ENCODE measurements at regions not wholly inside any gene's neighbourhood (a gene's known extent, or its start where the extent isn't known, plus 50 kb on each side); places are given as distances from the start of the nearest gene placed in this dataset.

DNA sequence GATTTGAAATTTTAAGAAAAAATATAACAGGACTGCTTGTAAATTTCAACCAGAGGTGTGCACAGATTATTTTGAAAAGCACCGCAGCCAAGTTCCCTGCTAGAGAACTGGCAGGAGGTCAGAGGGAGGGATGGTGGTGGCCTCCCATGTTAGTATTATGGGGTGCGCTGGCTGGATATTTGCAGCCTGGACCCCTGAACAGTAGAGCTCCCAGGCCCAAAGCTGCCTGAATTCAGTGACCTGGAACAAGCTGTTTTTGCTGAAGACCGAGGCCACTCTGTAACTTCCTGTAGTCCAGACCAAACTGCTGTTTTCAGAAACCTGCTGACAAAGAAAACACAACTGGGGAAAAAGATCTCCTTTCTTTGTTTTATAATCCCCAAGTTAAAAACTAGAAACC, 314.3 kb downstream of the TNS1 start:
- 86 to 88% methylated on average over 3 of the region's 3 CpGs for WGBS, 2 donors
- no peak overlapping the region for H3K9ac ChIP-seq (ENCODE audit: insufficient read depth in 1 of 2, low read length in 2 of 2)
- H3K27ac ChIP-seq (ENCODE audit: low read depth in 1 of 2, low read length in 1 of 2) = no peak overlapping the region
- H3K4me1 ChIP-seq (ENCODE audit: control insufficient read depth in 5 of 5, insufficient read depth in 5 of 5, low read length in 5 of 5) = peaks cover 0 to 4% (median 2%) of the 10 kb centered on the region in 5 donors
- ATAC-seq (ENCODE audit: insufficient read depth, low FRiP score) (no peak), DNase-seq (no peak)
- H3K27me3 ChIP-seq (ENCODE audit: control insufficient read depth in 3 of 3, insufficient read depth in 3 of 3, low read length in 2 of 3) = no peaks in the 10 kb centered on the region
- TF ChIP-seq, protein P1, sequence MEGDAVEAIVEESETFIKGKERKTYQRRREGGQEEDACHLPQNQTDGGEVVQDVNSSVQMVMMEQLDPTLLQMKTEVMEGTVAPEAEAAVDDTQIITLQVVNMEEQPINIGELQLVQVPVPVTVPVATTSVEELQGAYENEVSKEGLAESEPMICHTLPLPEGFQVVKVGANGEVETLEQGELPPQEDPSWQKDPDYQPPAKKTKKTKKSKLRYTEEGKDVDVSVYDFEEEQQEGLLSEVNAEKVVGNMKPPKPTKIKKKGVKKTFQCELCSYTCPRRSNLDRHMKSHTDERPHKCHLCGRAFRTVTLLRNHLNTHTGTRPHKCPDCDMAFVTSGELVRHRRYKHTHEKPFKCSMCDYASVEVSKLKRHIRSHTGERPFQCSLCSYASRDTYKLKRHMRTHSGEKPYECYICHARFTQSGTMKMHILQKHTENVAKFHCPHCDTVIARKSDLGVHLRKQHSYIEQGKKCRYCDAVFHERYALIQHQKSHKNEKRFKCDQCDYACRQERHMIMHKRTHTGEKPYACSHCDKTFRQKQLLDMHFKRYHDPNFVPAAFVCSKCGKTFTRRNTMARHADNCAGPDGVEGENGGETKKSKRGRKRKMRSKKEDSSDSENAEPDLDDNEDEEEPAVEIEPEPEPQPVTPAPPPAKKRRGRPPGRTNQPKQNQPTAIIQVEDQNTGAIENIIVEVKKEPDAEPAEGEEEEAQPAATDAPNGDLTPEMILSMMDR (IDR thresholded peaks at IDR 0.05; ENCODE audit: control extremely low read depth, extremely low read depth) = no peak
- no peaks in the 10 kb centered on the region for H3K9me3 ChIP-seq (ENCODE audit: control insufficient read depth in 4 of 4, insufficient read depth in 3 of 4, low read length in 3 of 4)
- no peak overlapping the region for H3K4me3 ChIP-seq
- no peaks in the 10 kb centered on the region for H3K36me3 ChIP-seq (ENCODE audit: control insufficient read depth in 4 of 4, insufficient read depth in 4 of 4, low read length in 4 of 4)

DNA sequence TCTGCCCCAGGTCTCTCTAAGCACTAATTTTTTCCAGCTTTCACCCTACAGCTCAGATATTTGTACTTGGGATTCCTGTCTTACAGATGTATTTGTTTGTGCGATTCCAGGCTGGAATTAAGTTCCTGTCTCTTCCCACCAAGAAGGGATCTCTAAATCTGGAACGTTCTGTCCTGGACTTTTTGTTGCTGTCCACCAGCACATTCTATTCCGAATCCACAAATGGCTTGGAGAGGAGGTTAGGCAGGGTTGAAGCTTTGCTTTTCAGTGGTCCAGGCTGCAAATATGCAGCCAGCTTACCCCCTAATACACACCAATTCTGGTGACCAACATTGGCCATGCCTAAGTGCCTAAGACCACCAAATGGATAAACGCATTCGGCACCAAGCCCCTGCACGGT, 315.0 kb downstream of the TNS1 start:
- no peaks in the 10 kb centered on the region for H3K9me3 ChIP-seq (ENCODE audit: control insufficient read depth in 4 of 4, insufficient read depth in 3 of 4, low read length in 3 of 4)
- H3K27me3 ChIP-seq (ENCODE audit: control insufficient read depth in 3 of 3, insufficient read depth in 3 of 3, low read length in 2 of 3) = no peaks in the 10 kb centered on the region
- ATAC-seq (ENCODE audit: insufficient read depth, low FRiP score) = no peak
- no peak overlapping the region for H3K4me3 ChIP-seq
- H3K4me1 ChIP-seq (ENCODE audit: control insufficient read depth in 5 of 5, insufficient read depth in 5 of 5, low read length in 5 of 5) = peaks cover 0 to 10% (median 4%) of the 10 kb centered on the region in 5 donors
- TF ChIP-seq, protein P1 (IDR thresholded peaks at IDR 0.05; ENCODE audit: control extremely low read depth, extremely low read depth) = no peak
- no peak overlapping the region for H3K9ac ChIP-seq (ENCODE audit: insufficient read depth in 1 of 2, low read length in 2 of 2)
- H3K36me3 ChIP-seq (ENCODE audit: control insufficient read depth in 4 of 4, insufficient read depth in 4 of 4, low read length in 4 of 4) = no peaks in the 10 kb centered on the region
- DNase-seq = no peak
- WGBS, 2 donors = 89 to 93% methylated on average over 6 of the region's 6 CpGs
- no peak overlapping the region for H3K27ac ChIP-seq (ENCODE audit: low read depth in 1 of 2, low read length in 1 of 2)

DNA sequence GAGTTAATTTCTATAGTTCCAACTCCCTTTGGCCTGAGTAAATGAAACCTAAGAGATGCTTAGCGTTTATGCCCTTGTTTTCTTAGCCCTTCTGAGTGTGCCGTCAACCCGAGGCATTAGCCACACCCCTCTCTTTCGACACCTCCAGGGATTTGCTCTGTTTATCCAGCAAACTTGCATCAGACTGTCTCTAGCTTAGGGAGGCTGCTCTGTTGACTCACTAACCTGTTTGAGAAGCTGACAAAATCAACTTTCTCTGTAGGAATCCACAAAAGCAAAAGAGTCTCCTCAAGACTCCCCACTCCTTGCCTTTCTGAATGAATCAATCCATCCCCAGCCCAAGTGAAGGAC, 317.6 kb downstream of the TNS1 start:
- Histone ChIP-seq H3K36me3 (ENCODE audit: control insufficient read depth in 4 of 4, insufficient read depth in 4 of 4, low read length in 4 of 4) (no peaks in the 10 kb centered on the region), H3K27ac (ENCODE audit: low read depth in 1 of 2, low read length in 1 of 2) (no peak overlapping the region), H3K9me3 (ENCODE audit: control insufficient read depth in 4 of 4, insufficient read depth in 3 of 4, low read length in 3 of 4) (no peaks in the 10 kb centered on the region), H3K4me1 (ENCODE audit: control insufficient read depth in 5 of 5, insufficient read depth in 5 of 5, low read length in 5 of 5) (peaks cover 0 to 10% (median 4%) of the 10 kb centered on the region in 5 donors), H3K9ac (ENCODE audit: insufficient read depth in 1 of 2, low read length in 2 of 2) (no peak overlapping the region), H3K27me3 (ENCODE audit: control insufficient read depth in 3 of 3, insufficient read depth in 3 of 3, low read length in 2 of 3) (no peaks in the 10 kb centered on the region), H3K4me3 (no peak overlapping the region)
- peak; percentile 94 for ATAC-seq (ENCODE audit: insufficient read depth, low FRiP score)
- peak; percentile 29 to 78 (median 52) for DNase-seq
- TF ChIP-seq, protein P1 (IDR thresholded peaks at IDR 0.05; ENCODE audit: control extremely low read depth, extremely low read depth) = no peak
- WGBS, 2 donors = 37 to 41% methylated on average over 4 of the region's 4 CpGs
